ENCODE measurements at regions not wholly inside any gene's neighbourhood (a gene's known extent, or its start where the extent isn't known, plus 50 kb on each side); places are given as distances from the start of the nearest gene placed in this dataset.

DNA sequence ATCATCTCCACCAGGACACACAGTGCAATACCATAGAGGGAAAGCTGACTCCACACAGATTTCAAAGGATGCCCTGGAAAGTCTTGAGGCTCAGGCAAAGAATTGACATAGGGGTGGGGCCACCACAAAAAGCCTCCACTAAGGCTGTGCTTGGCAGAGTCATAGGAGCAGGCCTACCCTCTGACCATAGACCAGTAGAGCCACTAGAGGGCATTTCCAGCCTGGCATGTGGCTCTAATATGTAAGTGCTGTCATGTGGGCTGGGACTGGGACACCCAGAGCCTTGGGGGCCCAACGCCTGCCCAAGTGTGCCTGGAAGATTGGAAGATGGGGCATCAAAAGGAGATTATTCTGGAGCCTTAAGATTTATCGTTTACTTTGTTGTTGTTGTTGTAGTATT, 726.0 kb downstream of the DNAH5 start:
- TF ChIP-seq GABPA (IDR thresholded peaks at IDR 0.05; ENCODE audit: low read depth) (no peak), SPI1 (IDR thresholded peaks at IDR 0.05; ENCODE audit: borderline replicate concordance, low read depth) (no peak)
- TF ChIP-seq, protein P1, sequence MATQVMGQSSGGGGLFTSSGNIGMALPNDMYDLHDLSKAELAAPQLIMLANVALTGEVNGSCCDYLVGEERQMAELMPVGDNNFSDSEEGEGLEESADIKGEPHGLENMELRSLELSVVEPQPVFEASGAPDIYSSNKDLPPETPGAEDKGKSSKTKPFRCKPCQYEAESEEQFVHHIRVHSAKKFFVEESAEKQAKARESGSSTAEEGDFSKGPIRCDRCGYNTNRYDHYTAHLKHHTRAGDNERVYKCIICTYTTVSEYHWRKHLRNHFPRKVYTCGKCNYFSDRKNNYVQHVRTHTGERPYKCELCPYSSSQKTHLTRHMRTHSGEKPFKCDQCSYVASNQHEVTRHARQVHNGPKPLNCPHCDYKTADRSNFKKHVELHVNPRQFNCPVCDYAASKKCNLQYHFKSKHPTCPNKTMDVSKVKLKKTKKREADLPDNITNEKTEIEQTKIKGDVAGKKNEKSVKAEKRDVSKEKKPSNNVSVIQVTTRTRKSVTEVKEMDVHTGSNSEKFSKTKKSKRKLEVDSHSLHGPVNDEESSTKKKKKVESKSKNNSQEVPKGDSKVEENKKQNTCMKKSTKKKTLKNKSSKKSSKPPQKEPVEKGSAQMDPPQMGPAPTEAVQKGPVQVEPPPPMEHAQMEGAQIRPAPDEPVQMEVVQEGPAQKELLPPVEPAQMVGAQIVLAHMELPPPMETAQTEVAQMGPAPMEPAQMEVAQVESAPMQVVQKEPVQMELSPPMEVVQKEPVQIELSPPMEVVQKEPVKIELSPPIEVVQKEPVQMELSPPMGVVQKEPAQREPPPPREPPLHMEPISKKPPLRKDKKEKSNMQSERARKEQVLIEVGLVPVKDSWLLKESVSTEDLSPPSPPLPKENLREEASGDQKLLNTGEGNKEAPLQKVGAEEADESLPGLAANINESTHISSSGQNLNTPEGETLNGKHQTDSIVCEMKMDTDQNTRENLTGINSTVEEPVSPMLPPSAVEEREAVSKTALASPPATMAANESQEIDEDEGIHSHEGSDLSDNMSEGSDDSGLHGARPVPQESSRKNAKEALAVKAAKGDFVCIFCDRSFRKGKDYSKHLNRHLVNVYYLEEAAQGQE (IDR thresholded peaks at IDR 0.05; ENCODE audit: insufficient replicate concordance, low read depth) = no peak
- H3K27ac ChIP-seq (replicated peaks) = no peak overlapping the region
- H3K27me3 ChIP-seq (ENCODE audit: insufficient read depth, poor library complexity, severe bottlenecking) = no peaks in the 10 kb centered on the region
- H3K4me3 ChIP-seq (replicated peaks; ENCODE audit: insufficient read depth, low read length) = no peak overlapping the region
- DNase-seq (ENCODE audit: low read depth in 1 of 2, low spot score in 1 of 2) = no peak

DNA sequence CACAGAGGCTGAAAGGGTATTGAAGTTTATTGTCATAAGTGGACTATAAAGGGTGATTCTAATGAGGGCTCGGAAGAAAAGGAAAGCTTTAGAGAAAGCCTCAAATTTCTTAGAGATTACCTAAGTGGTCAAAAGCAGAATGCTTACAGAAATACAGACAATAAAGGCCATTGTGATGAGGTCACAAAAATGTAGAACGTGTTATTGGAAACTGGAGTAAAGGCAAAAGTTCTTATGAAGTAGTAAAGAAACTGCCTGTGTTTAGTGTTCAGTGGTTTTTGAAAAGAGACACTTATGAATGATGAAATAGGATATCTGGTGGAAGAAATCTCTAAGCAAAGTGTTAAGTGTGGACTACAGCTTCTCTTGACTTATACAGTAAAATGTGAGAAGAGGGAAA, 726.9 kb downstream of the DNAH5 start:
- no peaks in the 10 kb centered on the region for H3K27me3 ChIP-seq (ENCODE audit: insufficient read depth, poor library complexity, severe bottlenecking)
- H3K27ac ChIP-seq (replicated peaks) = no peak overlapping the region
- TF ChIP-seq, protein P2, sequence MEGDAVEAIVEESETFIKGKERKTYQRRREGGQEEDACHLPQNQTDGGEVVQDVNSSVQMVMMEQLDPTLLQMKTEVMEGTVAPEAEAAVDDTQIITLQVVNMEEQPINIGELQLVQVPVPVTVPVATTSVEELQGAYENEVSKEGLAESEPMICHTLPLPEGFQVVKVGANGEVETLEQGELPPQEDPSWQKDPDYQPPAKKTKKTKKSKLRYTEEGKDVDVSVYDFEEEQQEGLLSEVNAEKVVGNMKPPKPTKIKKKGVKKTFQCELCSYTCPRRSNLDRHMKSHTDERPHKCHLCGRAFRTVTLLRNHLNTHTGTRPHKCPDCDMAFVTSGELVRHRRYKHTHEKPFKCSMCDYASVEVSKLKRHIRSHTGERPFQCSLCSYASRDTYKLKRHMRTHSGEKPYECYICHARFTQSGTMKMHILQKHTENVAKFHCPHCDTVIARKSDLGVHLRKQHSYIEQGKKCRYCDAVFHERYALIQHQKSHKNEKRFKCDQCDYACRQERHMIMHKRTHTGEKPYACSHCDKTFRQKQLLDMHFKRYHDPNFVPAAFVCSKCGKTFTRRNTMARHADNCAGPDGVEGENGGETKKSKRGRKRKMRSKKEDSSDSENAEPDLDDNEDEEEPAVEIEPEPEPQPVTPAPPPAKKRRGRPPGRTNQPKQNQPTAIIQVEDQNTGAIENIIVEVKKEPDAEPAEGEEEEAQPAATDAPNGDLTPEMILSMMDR (IDR thresholded peaks at IDR 0.05; ENCODE audit: insufficient read depth, low read length) = no peak
- TF ChIP-seq GABPA (IDR thresholded peaks at IDR 0.05; ENCODE audit: low read depth) (no peak), SPI1 (IDR thresholded peaks at IDR 0.05; ENCODE audit: borderline replicate concordance, low read depth) (no peak), POLR2AphosphoS5 (IDR thresholded peaks at IDR 0.05; ENCODE audit: low read depth) (no peak)
- TF ChIP-seq, protein P1 (IDR thresholded peaks at IDR 0.05; ENCODE audit: insufficient replicate concordance, low read depth) = no peak
- no peak for DNase-seq (ENCODE audit: low read depth in 1 of 2, low spot score in 1 of 2)
- no peak overlapping the region for H3K4me3 ChIP-seq (replicated peaks; ENCODE audit: insufficient read depth, low read length)

DNA sequence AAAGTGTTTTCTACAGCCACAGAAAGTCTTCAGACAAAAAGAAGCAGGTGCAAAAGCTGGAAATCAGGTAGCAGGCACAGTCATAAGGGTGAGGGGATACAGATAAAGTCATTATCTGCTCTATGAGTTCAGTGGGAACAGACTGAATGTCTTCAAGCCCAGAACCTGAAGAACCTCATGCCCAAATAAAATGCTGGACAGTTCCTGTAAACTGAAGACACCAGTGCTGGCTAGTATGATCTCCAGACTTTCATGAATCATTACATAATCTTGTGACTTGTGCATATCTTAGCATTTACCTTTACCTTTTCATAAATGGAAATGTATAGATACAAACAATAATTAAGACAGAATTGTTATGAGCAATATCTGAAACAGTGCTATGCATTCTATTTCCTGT, 728.7 kb downstream of the DNAH5 start:
- Histone ChIP-seq H3K27ac (replicated peaks) (no peak overlapping the region), H3K27me3 (ENCODE audit: insufficient read depth, poor library complexity, severe bottlenecking) (no peaks in the 10 kb centered on the region), H3K4me3 (replicated peaks; ENCODE audit: insufficient read depth, low read length) (no peak overlapping the region)
- TF ChIP-seq POLR2AphosphoS5 (IDR thresholded peaks at IDR 0.05; ENCODE audit: low read depth) = no peak
- no peak for TF ChIP-seq GABPA (IDR thresholded peaks at IDR 0.05; ENCODE audit: low read depth)
- no peak for TF ChIP-seq SPI1 (IDR thresholded peaks at IDR 0.05; ENCODE audit: borderline replicate concordance, low read depth)
- TF ChIP-seq, protein P1 (IDR thresholded peaks at IDR 0.05; ENCODE audit: insufficient replicate concordance, low read depth) = no peak
- TF ChIP-seq, protein P2 (IDR thresholded peaks at IDR 0.05; ENCODE audit: insufficient read depth, low read length) = no peak
- no peak for DNase-seq (ENCODE audit: low read depth in 1 of 2, low spot score in 1 of 2)
